MCF 10A (cell line): ENCODE measurements at regions not wholly inside any gene's neighbourhood (a gene's known extent, or its start where the extent isn't known, plus 50 kb on each side); places are given as distances from the start of the nearest gene placed in this dataset.

ENCODE experiments used
- BruUV-seq: library from RNA; stranded (reverse); fragments of 400-500 nt; replicated peaks from 2 replicates; lab custom pipeline; 2021; lab: Mats Ljungman, UMichigan
- CTCF ChIA-PET: fragments of 300-600 bp; sonication (Branson Sonifier 250); formaldehyde crosslinking; extraction: SDS; loops from one replicate; lab custom pipeline; 2021; ENCODE audit warnings: antibody characterized with exemption, inconsistent platforms; lab: Yijun Ruan, JAX
- POLR2A ChIA-PET: fragments of 300-600, 350-650 bp; sonication (Branson Sonifier 250); formaldehyde crosslinking; extraction: SDS; loops from one replicate; lab custom pipeline; 2020; ENCODE audit warnings: antibody characterized with exemption, inconsistent platforms; lab: Yijun Ruan, JAX
- DNase-seq: peaks from one replicate; pipeline ENCODE4 v3.0.0-alpha.2; 2018; ENCODE audit not compliant: unreplicated experiment
- H3K27ac Mint-ChIP-seq: one replicate; pipeline ENCODE4 v1.8.0; 2022; ENCODE audit warnings: mild to moderate bottlenecking, low read depth, mixed read lengths; ENCODE audit not compliant: unreplicated experiment
- H3K27me3 Mint-ChIP-seq: one replicate; pipeline ENCODE4 v1.8.0; 2022; ENCODE audit warnings: mixed read lengths; ENCODE audit not compliant: insufficient read depth, unreplicated experiment
- H3K36me3 Mint-ChIP-seq: one replicate; pipeline ENCODE4 v1.8.0; 2022; ENCODE audit warnings: mild to moderate bottlenecking, moderate library complexity, mixed read lengths; ENCODE audit not compliant: insufficient read depth, unreplicated experiment
- H3K4me1 Mint-ChIP-seq: one replicate; pipeline ENCODE4 v1.8.0; 2022; ENCODE audit warnings: mixed read lengths; ENCODE audit not compliant: insufficient read depth, unreplicated experiment
- H3K4me3 Mint-ChIP-seq: one replicate; pipeline ENCODE4 v1.8.0; 2022; ENCODE audit warnings: mild to moderate bottlenecking, moderate library complexity, mixed read lengths; ENCODE audit not compliant: unreplicated experiment
- H3K9me3 Mint-ChIP-seq: one replicate; pipeline ENCODE4 v1.8.0; 2022; ENCODE audit warnings: mixed read lengths; ENCODE audit not compliant: unreplicated experiment
- CTCF ChIP-seq: fragments of 200-600 bp; IDR thresholded peaks from one replicate; pipeline ENCODE4 v1.8.0; 2022; ENCODE audit warnings: antibody characterized with exemption, mild to moderate bottlenecking; ENCODE audit not compliant: unreplicated experiment
- intact Hi-C: fragments of 100-400 bp; cut with micrococcal nuclease; formaldehyde crosslinking; loops from 2 replicates; pipeline ENCODE4 v1.14.1; 2022

GRCh38 chr15:53328341-53328740 is 431.1 kb downstream of the WDR72 start:
- no peak for TF ChIP-seq CTCF
- Mint-ChIP-seq H3K27ac (no peak overlapping the region), H3K9me3 (peaks cover 16% of the 10 kb centered on the region), H3K4me3 (no peak overlapping the region), H3K36me3 (no peaks in the 10 kb centered on the region), H3K4me1 (no peaks in the 10 kb centered on the region), H3K27me3 (no peaks in the 10 kb centered on the region)
- no TSS peak for BruUV-seq
- DNase-seq: no peak
- ChIA-PET POLR2A (no interaction called here), CTCF (no interaction called here)
- intact Hi-C loops: no loop called here

GRCh38 chr15:53324061-53324460 is 435.4 kb downstream of the WDR72 start:
- Mint-ChIP-seq H3K27me3 (no peaks in the 10 kb centered on the region), H3K36me3 (no peaks in the 10 kb centered on the region), H3K4me1 (no peaks in the 10 kb centered on the region), H3K4me3 (no peak overlapping the region), H3K27ac (no peak overlapping the region), H3K9me3 (peaks cover 12% of the 10 kb centered on the region)
- no TSS peak for BruUV-seq
- ChIA-PET CTCF (no interaction called here), POLR2A (no interaction called here)
- TF ChIP-seq CTCF: no peak
- no peak for DNase-seq
- intact Hi-C loops: no loop called here

GRCh38 chr15:53323191-53323590 is 436.3 kb downstream of the WDR72 start:
- no peaks in the 10 kb centered on the region for H3K4me1 Mint-ChIP-seq
- H3K36me3 Mint-ChIP-seq: no peaks in the 10 kb centered on the region
- no peaks in the 10 kb centered on the region for H3K27me3 Mint-ChIP-seq
- H3K4me3 Mint-ChIP-seq: no peak overlapping the region
- DNase-seq: no peak
- TF ChIP-seq CTCF: no peak
- ChIA-PET POLR2A (no interaction called here), CTCF (no interaction called here)
- intact Hi-C loops: no loop called here
- H3K9me3 Mint-ChIP-seq: peaks cover 17% of the 10 kb centered on the region
- no TSS peak for BruUV-seq
- no peak overlapping the region for H3K27ac Mint-ChIP-seq

GRCh38 chr15:53320816-53321215 is 438.6 kb downstream of the WDR72 start:
- no peak for DNase-seq
- peaks cover 5% of the 10 kb centered on the region for H3K36me3 Mint-ChIP-seq
- H3K27me3 Mint-ChIP-seq: no peaks in the 10 kb centered on the region
- H3K4me3 Mint-ChIP-seq: no peak overlapping the region
- CTCF ChIA-PET: no interaction called here
- intact Hi-C loops: no loop called here
- BruUV-seq: no TSS peak
- no peaks in the 10 kb centered on the region for H3K4me1 Mint-ChIP-seq
- H3K9me3 Mint-ChIP-seq: peaks cover 18% of the 10 kb centered on the region
- no peak overlapping the region for H3K27ac Mint-ChIP-seq
- TF ChIP-seq CTCF: no peak
- POLR2A ChIA-PET: no interaction called here
